MG63 (cell line): ENCODE measurements at regions not wholly inside any gene's neighbourhood (a gene's known extent, or its start where the extent isn't known, plus 50 kb on each side); places are given as distances from the start of the nearest gene placed in this dataset.
"Not testable (repeated sequence)": the region's sequence is repeated elsewhere in the genome, so short reads cannot be mapped to it uniquely, and the experiment has no call there.

Experiments
- DNase-seq: peaks from one replicate; pipeline ENCODE4 v3.0.0-alpha.2; 2020
- H3K27me3 ChIP-seq: fragments of 250-450 bp; sonication (Bioruptor Pico); 2 replicates; pipeline ENCODE4 v1.5.1; 2020; ENCODE audit warnings: mild to moderate bottlenecking, moderate library complexity
- H3K36me3 ChIP-seq: fragments of 250-450 bp; sonication (Bioruptor Pico); 2 replicates; pipeline ENCODE4 v1.5.1; 2020; ENCODE audit warnings: mild to moderate bottlenecking, moderate library complexity
- H3K4me3 ChIP-seq: fragments of 250-450 bp; sonication (Bioruptor Pico); 2 replicates; pipeline ENCODE4 v1.5.1; 2020; ENCODE audit warnings: mild to moderate bottlenecking, moderate library complexity
- H3K9me3 ChIP-seq: fragments of 250-450 bp; sonication (Bioruptor Pico); 2 replicates; pipeline ENCODE4 v1.5.1; 2020; ENCODE audit warnings: mild to moderate bottlenecking, moderate library complexity

- no peaks in the 10 kb centered on the region for H3K27me3 ChIP-seq
- H3K9me3 ChIP-seq, result no peaks in the 10 kb centered on the region
- H3K4me3 ChIP-seq, result no peak overlapping the region
- DNase-seq, result peak; percentile 49
- H3K36me3 ChIP-seq, result no peaks in the 10 kb centered on the region
These were observed 110.4 kb upstream of the SCAF11 start for GRCh38 chr12:46100551-46101484.

- H3K9me3 ChIP-seq, result peaks cover 7% of the 10 kb centered on the region
- no peak for DNase-seq
- H3K36me3 ChIP-seq, result no peaks in the 10 kb centered on the region
- no peaks in the 10 kb centered on the region for H3K27me3 ChIP-seq
- H3K4me3 ChIP-seq, result no peak overlapping the region
These were observed 99.2 kb upstream of the SCAF11 start for GRCh38 chr12:46089414-46090162.

- Histone ChIP-seq H3K36me3 (no peaks in the 10 kb centered on the region), H3K27me3 (no peaks in the 10 kb centered on the region), H3K4me3 (no peak overlapping the region), H3K9me3 (peaks cover 7% of the 10 kb centered on the region)
- no peak for DNase-seq
These were observed 97.6 kb upstream of the SCAF11 start for GRCh38 chr12:46087916-46088439.

GRCh38 chr12:46084666-46085631 is 94.6 kb upstream of the SCAF11 start:
- Histone ChIP-seq H3K9me3 (peaks cover 7% of the 10 kb centered on the region), H3K27me3 (no peaks in the 10 kb centered on the region), H3K4me3 (no peak overlapping the region), H3K36me3 (no peaks in the 10 kb centered on the region)
- no peak for DNase-seq

- DNase-seq, result no peak
- no peaks in the 10 kb centered on the region for H3K27me3 ChIP-seq
- peaks cover 11% of the 10 kb centered on the region for H3K9me3 ChIP-seq
These were observed 92.3 kb upstream of the SCAF11 start for GRCh38 chr12:46082490-46083200.

GRCh38 chr12:46073321-46073720 is 82.9 kb upstream of the SCAF11 start:
- DNase-seq, result no peak
- Histone ChIP-seq H3K36me3 (no peaks in the 10 kb centered on the region), H3K4me3 (no peak overlapping the region), H3K9me3 (peaks cover 7% of the 10 kb centered on the region; the same call in 1 of the 2 replicates), H3K27me3 (no peaks in the 10 kb centered on the region)

More at GRCh38 chr12:46082490-46083200, 92.3 kb upstream of the SCAF11 start:
- Histone ChIP-seq H3K36me3 (no peaks in the 10 kb centered on the region), H3K4me3 (no peak overlapping the region)

GRCh38 chr12:46071769-46072624 is 81.6 kb upstream of the SCAF11 start:
- Histone ChIP-seq H3K4me3 (no peak overlapping the region), H3K27me3 (no peaks in the 10 kb centered on the region), H3K36me3 (no peaks in the 10 kb centered on the region), H3K9me3 (no peaks in the 10 kb centered on the region)
- DNase-seq, result peak; percentile 59

GRCh38 chr12:46071335-46071734 is 81.0 kb upstream of the SCAF11 start:
- no peaks in the 10 kb centered on the region for H3K36me3 ChIP-seq
- no peak overlapping the region for H3K4me3 ChIP-seq
- DNase-seq, result no peak
- no peaks in the 10 kb centered on the region for H3K27me3 ChIP-seq
- no peaks in the 10 kb centered on the region for H3K9me3 ChIP-seq

- Histone ChIP-seq H3K9me3 (no peaks in the 10 kb centered on the region), H3K4me3 (no peak overlapping the region), H3K36me3 (no peaks in the 10 kb centered on the region), H3K27me3 (no peaks in the 10 kb centered on the region)
- DNase-seq, result no peak
These were observed 76.7 kb upstream of the SCAF11 start for GRCh38 chr12:46067094-46067493.

- DNase-seq, result no peak
- Histone ChIP-seq H3K9me3 (peaks cover 3% of the 10 kb centered on the region; the same call in 1 of the 2 replicates), H3K27me3 (no peaks in the 10 kb centered on the region), H3K4me3 (no peak overlapping the region), H3K36me3 (no peaks in the 10 kb centered on the region)
These were observed 75.2 kb upstream of the SCAF11 start for GRCh38 chr12:46065412-46066166.

- Histone ChIP-seq H3K9me3 (peaks cover 3% of the 10 kb centered on the region; the same call in 1 of the 2 replicates), H3K4me3 (no peak overlapping the region), H3K27me3 (no peaks in the 10 kb centered on the region), H3K36me3 (no peaks in the 10 kb centered on the region)
- no peak for DNase-seq
These were observed 74.2 kb upstream of the SCAF11 start for GRCh38 chr12:46064548-46064947.

GRCh38 chr12:46058697-46059096 is 68.3 kb upstream of the SCAF11 start:
- not testable (repeated sequence) for H3K36me3 ChIP-seq, H3K27me3 ChIP-seq, H3K4me3 ChIP-seq, H3K9me3 ChIP-seq, DNase-seq

GRCh38 chr12:46050805-46051204 is 60.4 kb upstream of the SCAF11 start:
- Histone ChIP-seq H3K36me3 (no peaks in the 10 kb centered on the region), H3K27me3 (no peaks in the 10 kb centered on the region), H3K4me3 (no peak overlapping the region), H3K9me3 (peaks cover 19% of the 10 kb centered on the region)
- DNase-seq, result no peak

- H3K4me3 ChIP-seq, result no peak overlapping the region
- peaks cover 19% of the 10 kb centered on the region for H3K9me3 ChIP-seq
- DNase-seq, result no peak
- no peaks in the 10 kb centered on the region for H3K27me3 ChIP-seq
- no peaks in the 10 kb centered on the region for H3K36me3 ChIP-seq
These were observed 59.3 kb upstream of the SCAF11 start for GRCh38 chr12:46049665-46050064.
